Effector memory CD8-positive, alpha-beta T cell (primary cell): ENCODE measurements at regions not wholly inside any gene's neighbourhood (a gene's known extent, or its start where the extent isn't known, plus 50 kb on each side); places are given as distances from the start of the nearest gene placed in this dataset.

Experiments used
- ATAC-seq: fragments of 150-1000 bp; cut with Tn5 transposase; replicated peaks from 2 replicates; pipeline ENCODE4 v1.10.0; 2021; ENCODE audit warnings: mild to moderate bottlenecking, moderate library complexity
- DNase-seq, 3 experiments: peaks; one replicate each; pipeline ENCODE4 v3.0.0; 2021
- H3K27ac Mint-ChIP-seq, 2 donors: one replicate each; pipeline ENCODE4 v1.8.0; 2022; ENCODE audit warnings: mild to moderate bottlenecking in 2 of 2, mixed read lengths in 2 of 2, moderate library complexity in 2 of 2
- H3K27me3 Mint-ChIP-seq, 2 donors: one replicate each; pipeline ENCODE4 v1.8.0; 2022; ENCODE audit warnings: mixed read lengths in 2 of 2
- H3K36me3 Mint-ChIP-seq: one replicate; pipeline ENCODE4 v1.8.0; 2022; ENCODE audit warnings: mild to moderate bottlenecking, moderate library complexity, mixed read lengths; ENCODE audit not compliant: insufficient read depth
- H3K4me1 Mint-ChIP-seq, 2 donors: one replicate each; pipeline ENCODE4 v1.8.0; 2022; ENCODE audit warnings: low read depth in 2 of 2, mixed read lengths in 2 of 2
- H3K4me3 Mint-ChIP-seq, 2 donors: one replicate each; pipeline ENCODE4 v1.8.0; 2022; ENCODE audit warnings: mild to moderate bottlenecking in 2 of 2, mixed read lengths in 2 of 2, moderate library complexity in 2 of 2
- H3K9me3 Mint-ChIP-seq, 2 donors: one replicate each; pipeline ENCODE4 v1.8.0; 2022; ENCODE audit warnings: mixed read lengths in 2 of 2

DNA sequence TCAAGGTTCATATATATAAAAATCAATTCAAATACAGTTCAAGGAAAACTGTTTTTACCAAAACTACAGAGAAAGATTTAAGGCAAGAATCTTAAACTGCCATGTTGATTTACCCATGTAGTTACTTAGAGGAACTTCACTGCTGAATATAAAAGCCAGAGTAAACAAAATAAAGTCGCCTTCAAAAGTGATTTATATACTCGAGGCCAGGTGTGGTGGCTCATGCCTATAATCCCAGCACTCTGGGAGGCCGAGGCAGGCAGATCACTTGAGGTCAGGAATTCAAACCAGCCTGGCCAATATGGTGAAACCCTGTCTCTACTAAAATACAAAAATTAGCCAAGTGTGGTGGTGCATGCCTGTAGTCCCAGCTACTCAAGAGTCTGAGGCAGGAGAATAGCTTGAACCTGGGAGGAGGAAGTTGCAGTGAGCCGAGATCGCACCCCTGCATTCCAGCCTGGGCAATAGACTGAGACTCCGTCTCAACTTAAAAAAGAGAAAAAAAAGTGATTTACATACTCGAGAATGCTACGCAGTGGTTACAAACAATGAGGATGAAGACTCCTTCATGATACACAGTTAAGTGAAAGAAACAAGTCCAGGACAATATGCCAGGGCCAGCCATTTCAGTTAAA is 54.1 kb upstream of the CNEP1R1 start:
- no peaks in the 10 kb centered on the region for H3K4me1 Mint-ChIP-seq
- no peak overlapping the region for H3K4me3 Mint-ChIP-seq
- H3K36me3 Mint-ChIP-seq = no peaks in the 10 kb centered on the region
- H3K9me3 Mint-ChIP-seq = no peaks in the 10 kb centered on the region
- H3K27me3 Mint-ChIP-seq = peaks cover 46 to 66% of the 10 kb centered on the region in 2 donors
- ATAC-seq (no peak), DNase-seq (no peak)
- H3K27ac Mint-ChIP-seq = no peak overlapping the region

DNA sequence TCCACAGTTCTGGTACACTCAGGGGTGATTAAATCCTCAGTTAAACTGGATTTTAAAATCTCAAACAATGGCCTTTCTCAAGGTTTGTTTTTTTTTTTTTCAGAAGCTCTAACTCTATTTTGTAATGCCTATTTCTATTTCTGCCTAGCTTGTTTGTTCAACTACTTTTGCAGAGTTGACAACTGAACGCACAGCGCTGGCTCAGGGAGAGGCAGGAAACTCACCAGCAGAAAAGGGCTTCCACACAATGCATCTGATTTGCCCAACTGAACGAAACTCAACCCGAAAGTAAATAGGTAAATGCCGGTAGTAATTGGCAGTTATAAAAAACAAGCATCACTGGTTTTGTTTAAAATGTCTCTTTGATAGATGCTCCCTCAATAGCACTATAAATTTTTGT is 52.7 kb upstream of the CNEP1R1 start:
- no peaks in the 10 kb centered on the region for H3K36me3 Mint-ChIP-seq
- ATAC-seq (no peak), DNase-seq (no peak)
- H3K4me1 Mint-ChIP-seq = no peaks in the 10 kb centered on the region
- no peak overlapping the region for H3K4me3 Mint-ChIP-seq
- H3K27ac Mint-ChIP-seq = no peak overlapping the region
- H3K27me3 Mint-ChIP-seq = peaks cover 43 to 57% of the 10 kb centered on the region in 2 donors
- H3K9me3 Mint-ChIP-seq = no peaks in the 10 kb centered on the region

DNA sequence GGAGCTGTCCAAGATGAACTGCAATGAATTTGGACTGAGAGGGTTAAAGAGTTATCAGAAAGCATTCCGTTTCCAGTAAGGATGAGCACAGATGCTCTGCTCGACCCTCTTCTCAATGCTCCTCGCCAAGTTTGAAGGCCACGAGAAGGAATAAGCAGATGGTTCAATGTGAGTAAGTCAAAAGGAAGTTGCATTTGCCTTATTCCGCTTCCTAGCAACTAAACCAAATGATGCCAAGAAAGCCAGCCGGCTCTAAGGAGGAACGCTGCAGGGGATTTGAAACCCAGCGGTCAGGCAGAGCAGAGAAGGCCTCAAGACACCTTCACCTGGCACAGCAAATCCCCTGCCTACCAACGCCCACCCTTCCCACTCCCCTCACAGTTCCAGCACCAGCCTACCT is 52.1 kb upstream of the CNEP1R1 start:
- Mint-ChIP-seq H3K9me3 (no peaks in the 10 kb centered on the region), H3K27me3 (peaks cover 42 to 50% of the 10 kb centered on the region in 2 donors), H3K36me3 (no peaks in the 10 kb centered on the region), H3K4me3 (no peak overlapping the region), H3K27ac (no peak overlapping the region), H3K4me1 (no peaks in the 10 kb centered on the region)
- no peak for DNase-seq
- no peak for ATAC-seq
